Endothelial cell of umbilical vein (primary cell): ENCODE measurements at regions not wholly inside any gene's neighbourhood (a gene's known extent, or its start where the extent isn't known, plus 50 kb on each side); places are given as distances from the start of the nearest gene placed in this dataset.

Experiments used
- BruUV-seq: library from RNA; stranded (reverse); fragments of 400-500 nt; replicated peaks from 2 replicates; lab custom pipeline; 2021; lab: Mats Ljungman, UMichigan
- CTCF ChIA-PET: fragments of 300-600, 350-600 bp; sonication (Branson Sonifier 250); formaldehyde crosslinking; loops from one replicate; lab custom pipeline; 2021; ENCODE audit warnings: antibody characterized with exemption, inconsistent platforms; lab: Charles Lee
- POLR2A ChIA-PET: fragments of 300-600, 350-600 bp; sonication (Branson Sonifier 250); formaldehyde crosslinking; loops from one replicate; lab custom pipeline; 2021; ENCODE audit warnings: antibody characterized with exemption, inconsistent platforms; lab: Charles Lee
- DNase-seq: peaks from one replicate; pipeline ENCODE4 v3.0.0-alpha.2; 2011; ENCODE audit warnings: low read depth, low spot score
- FAIRE-seq: peaks from 2 replicates; lab custom pipeline; 2011; peaks lifted over from hg19 to GRCh38; lab: Jason Lieb, UNC
- H2AFZ ChIP-seq: 2 replicates; pipeline ENCODE4 v1.6.0; 2012; ENCODE audit warnings: low read depth, low read length, control low read depth, inconsistent platforms
- H3K27ac ChIP-seq: 2 replicates; pipeline ENCODE4 v1.5.1; 2011; ENCODE audit warnings: low read depth, mild to moderate bottlenecking, control low read depth, low read length, moderate library complexity; ENCODE audit not compliant: insufficient read depth
- H3K27me3 ChIP-seq, 2 experiments: 2 replicates each; pipeline versions ENCODE4 v1.6.0 to v1.6.1; 2011; ENCODE audit warnings: low read length in 2 of 2, mixed read lengths in 1 of 2; ENCODE audit not compliant: control insufficient read depth in 2 of 2, insufficient read depth in 2 of 2
- H3K36me3 ChIP-seq, 2 experiments: 2 replicates in 1 of 2; 3 replicates in 1 of 2; pipeline ENCODE4 v1.5.1; 2011; ENCODE audit warnings: low read length in 2 of 2, mild to moderate bottlenecking in 1 of 2, moderate library complexity in 1 of 2; ENCODE audit not compliant: control insufficient read depth in 2 of 2, insufficient read depth in 2 of 2; ENCODE audit errors: extremely low read depth in 1 of 2
- H3K4me1 ChIP-seq: 3 replicates; pipeline ENCODE4 v1.5.1; 2011; ENCODE audit warnings: mild to moderate bottlenecking, low read length; ENCODE audit not compliant: control insufficient read depth, insufficient read depth; ENCODE audit errors: extremely low read depth
- H3K4me2 ChIP-seq: 2 replicates; pipeline ENCODE4 v1.6.1; 2011; ENCODE audit warnings: low read length, control low read depth, mixed read lengths; ENCODE audit not compliant: insufficient read depth
- H3K4me3 ChIP-seq, 3 experiments: fragments of 200-600 bp in 1 of 3; sonication (generic), shearing (Covaris generic) in 1 of 3; replicated peaks in 1 of 3; 2 replicates each; pipeline ENCODE4 v1.5.1; 2011 to 2016; ENCODE audit warnings: control low read depth in 3 of 3, low read length in 3 of 3, mild to moderate bottlenecking in 2 of 3, inconsistent platforms in 1 of 3, low read depth in 1 of 3, moderate library complexity in 1 of 3; ENCODE audit not compliant: insufficient read depth in 1 of 3
- H3K79me2 ChIP-seq: 2 replicates; pipeline ENCODE4 v1.6.0; 2012; ENCODE audit warnings: low read length, inconsistent platforms; ENCODE audit not compliant: control insufficient read depth, insufficient read depth
- H3K9ac ChIP-seq: replicated peaks from 2 replicates; pipeline ENCODE3; 2011; ENCODE audit warnings: low read length, control low read depth; ENCODE audit not compliant: insufficient read depth; ENCODE audit errors: extremely low read depth
- H3K9me1 ChIP-seq: replicated peaks from 3 replicates; pipeline ENCODE4 v1.6.0; 2011; ENCODE audit warnings: mild to moderate bottlenecking, low read length; ENCODE audit not compliant: control insufficient read depth, insufficient read depth; ENCODE audit errors: extremely low read depth
- H3K9me3 ChIP-seq: replicated peaks from 2 replicates; pipeline ENCODE4 v1.5.1; 2012; ENCODE audit warnings: low read length, inconsistent platforms; ENCODE audit not compliant: control insufficient read depth, insufficient read depth
- H4K20me1 ChIP-seq: replicated peaks from 2 replicates; pipeline ENCODE3; 2011; ENCODE audit warnings: mild to moderate bottlenecking, low read length; ENCODE audit not compliant: control insufficient read depth, insufficient read depth; ENCODE audit errors: extremely low read depth
- EZH2 ChIP-seq: IDR thresholded peaks from 2 replicates; pipeline ENCODE4 v1.6.1; 2012; ENCODE audit warnings: borderline replicate concordance, low read depth, mild to moderate bottlenecking, moderate library complexity, low read length, inconsistent platforms; ENCODE audit not compliant: severe bottlenecking
- FOS ChIP-seq: IDR thresholded peaks from 2 replicates; pipeline ENCODE4 v1.6.1; 2011; ENCODE audit warnings: mild to moderate bottlenecking, low read length, moderate library complexity, borderline replicate concordance; ENCODE audit not compliant: insufficient read depth
- GATA2 ChIP-seq: IDR thresholded peaks from 2 replicates; pipeline ENCODE4 v1.7.0; 2011; ENCODE audit warnings: low read depth, mild to moderate bottlenecking, moderate library complexity, mixed read lengths, low read length; ENCODE audit not compliant: insufficient read length, insufficient read depth
- JUN ChIP-seq: IDR thresholded peaks from 2 replicates; pipeline ENCODE4 v1.6.1; 2011; ENCODE audit warnings: borderline replicate concordance, low read depth; ENCODE audit not compliant: insufficient read length, insufficient read depth
- MYC ChIP-seq: IDR thresholded peaks from one replicate; pipeline ENCODE4 v1.6.1; 2011; ENCODE audit warnings: mild to moderate bottlenecking, low read depth, low read length
- POLR2A ChIP-seq: IDR thresholded peaks from 2 replicates; pipeline ENCODE4 v1.6.1; 2012; ENCODE audit warnings: low read depth, mild to moderate bottlenecking, control low read depth, low read length
- POLR2AphosphoS5 ChIP-seq: IDR thresholded peaks from 2 replicates; pipeline ENCODE4 v1.6.1; 2012; ENCODE audit warnings: low read depth, mild to moderate bottlenecking, control low read depth, low read length, moderate library complexity; ENCODE audit not compliant: insufficient read depth
- dilution Hi-C: fragments of 300-500 bp; cut with MboI; formaldehyde crosslinking; loops from one replicate; pipeline ENCODE4 v1.15.0; 2019; ENCODE audit warnings: low sequenced_read_pairs; ENCODE audit not compliant: extremely low pct_ligation_motif_present
- intact Hi-C: fragments of 100-400 bp; cut with micrococcal nuclease; formaldehyde crosslinking; loops from one replicate; pipeline ENCODE4 v1.10.0; 2022
- TF ChIP-seq, protein P1 (sequence below): IDR thresholded peaks from 2 replicates; pipeline ENCODE4 v1.6.1; 2011; ENCODE audit not compliant: insufficient read depth, insufficient read length
- TF ChIP-seq, protein P2 (sequence below), 2 donors: IDR thresholded peaks; 1 replicate in 1 of 2; 2 replicates in 1 of 2; pipeline ENCODE4 v1.5.1; 2011; ENCODE audit warnings: low read length in 2 of 2, mild to moderate bottlenecking in 2 of 2, moderate library complexity in 2 of 2, control low read depth in 1 of 2, inconsistent platforms in 1 of 2, low read depth in 1 of 2; ENCODE audit not compliant: insufficient read depth in 1 of 2; ENCODE audit errors: extremely low read depth in 1 of 2

DNA sequence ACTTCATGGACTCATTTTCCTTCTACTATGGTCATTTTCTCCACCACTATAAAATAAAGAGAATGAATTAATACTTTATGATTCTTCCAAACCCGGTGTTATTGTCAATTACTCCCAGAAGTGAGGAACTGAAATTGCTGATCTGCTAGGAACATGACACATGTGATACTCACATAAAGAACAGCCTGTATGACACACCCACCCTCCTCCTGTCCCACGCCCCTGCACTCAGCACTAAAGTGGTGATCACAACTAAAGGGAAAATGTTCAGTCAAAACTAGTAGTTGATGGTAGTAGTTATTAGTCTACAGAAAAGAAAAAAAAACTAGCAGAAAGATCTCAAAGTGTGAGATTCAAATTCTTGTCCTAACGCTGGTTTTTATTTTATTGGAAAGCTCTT is 1508.3 kb downstream of the RAPGEF2 start:
- POLR2A ChIA-PET: no interaction called here
- H3K9me1 ChIP-seq: no peaks in the 10 kb centered on the region
- H2AFZ ChIP-seq: no peak overlapping the region
- dilution Hi-C loops (no loop called here), intact Hi-C loops (no loop called here)
- no peaks in the 10 kb centered on the region for H3K79me2 ChIP-seq
- H3K36me3 ChIP-seq: no peaks in the 10 kb centered on the region
- H4K20me1 ChIP-seq: no peaks in the 10 kb centered on the region
- no peak overlapping the region for H3K9ac ChIP-seq
- no TSS peak for BruUV-seq
- no peaks in the 10 kb centered on the region for H3K27me3 ChIP-seq
- no peak for TF ChIP-seq MYC
- TF ChIP-seq, protein P1, sequence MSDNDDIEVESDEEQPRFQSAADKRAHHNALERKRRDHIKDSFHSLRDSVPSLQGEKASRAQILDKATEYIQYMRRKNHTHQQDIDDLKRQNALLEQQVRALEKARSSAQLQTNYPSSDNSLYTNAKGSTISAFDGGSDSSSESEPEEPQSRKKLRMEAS: no peak
- TF ChIP-seq POLR2AphosphoS5: no peak
- TF ChIP-seq EZH2: no peak
- TF ChIP-seq GATA2: no peak
- no peak for TF ChIP-seq FOS
- TF ChIP-seq POLR2A: no peak
- no peak for TF ChIP-seq JUN
- TF ChIP-seq, protein P2, sequence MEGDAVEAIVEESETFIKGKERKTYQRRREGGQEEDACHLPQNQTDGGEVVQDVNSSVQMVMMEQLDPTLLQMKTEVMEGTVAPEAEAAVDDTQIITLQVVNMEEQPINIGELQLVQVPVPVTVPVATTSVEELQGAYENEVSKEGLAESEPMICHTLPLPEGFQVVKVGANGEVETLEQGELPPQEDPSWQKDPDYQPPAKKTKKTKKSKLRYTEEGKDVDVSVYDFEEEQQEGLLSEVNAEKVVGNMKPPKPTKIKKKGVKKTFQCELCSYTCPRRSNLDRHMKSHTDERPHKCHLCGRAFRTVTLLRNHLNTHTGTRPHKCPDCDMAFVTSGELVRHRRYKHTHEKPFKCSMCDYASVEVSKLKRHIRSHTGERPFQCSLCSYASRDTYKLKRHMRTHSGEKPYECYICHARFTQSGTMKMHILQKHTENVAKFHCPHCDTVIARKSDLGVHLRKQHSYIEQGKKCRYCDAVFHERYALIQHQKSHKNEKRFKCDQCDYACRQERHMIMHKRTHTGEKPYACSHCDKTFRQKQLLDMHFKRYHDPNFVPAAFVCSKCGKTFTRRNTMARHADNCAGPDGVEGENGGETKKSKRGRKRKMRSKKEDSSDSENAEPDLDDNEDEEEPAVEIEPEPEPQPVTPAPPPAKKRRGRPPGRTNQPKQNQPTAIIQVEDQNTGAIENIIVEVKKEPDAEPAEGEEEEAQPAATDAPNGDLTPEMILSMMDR (IDR thresholded peaks at IDR 0.05; ENCODE audit: extremely low read depth in 1 of 2, insufficient read depth in 1 of 2, low read depth in 1 of 2, low read length in 2 of 2): no peak
- H3K27ac ChIP-seq: no peak overlapping the region
- H3K4me1 ChIP-seq: no peaks in the 10 kb centered on the region
- CTCF ChIA-PET: no interaction called here
- H3K4me3 ChIP-seq: no peak overlapping the region
- FAIRE-seq (no peak), DNase-seq (no peak)
- no peak overlapping the region for H3K4me2 ChIP-seq
- peaks cover 2% of the 10 kb centered on the region for H3K9me3 ChIP-seq
